ENCODE measurements at regions not wholly inside any gene's neighbourhood (a gene's known extent, or its start where the extent isn't known, plus 50 kb on each side); places are given as distances from the start of the nearest gene placed in this dataset.
"Not testable (repeated sequence)": the region's sequence is repeated elsewhere in the genome, so short reads cannot be mapped to it uniquely, and the experiment has no call there.

DNA sequence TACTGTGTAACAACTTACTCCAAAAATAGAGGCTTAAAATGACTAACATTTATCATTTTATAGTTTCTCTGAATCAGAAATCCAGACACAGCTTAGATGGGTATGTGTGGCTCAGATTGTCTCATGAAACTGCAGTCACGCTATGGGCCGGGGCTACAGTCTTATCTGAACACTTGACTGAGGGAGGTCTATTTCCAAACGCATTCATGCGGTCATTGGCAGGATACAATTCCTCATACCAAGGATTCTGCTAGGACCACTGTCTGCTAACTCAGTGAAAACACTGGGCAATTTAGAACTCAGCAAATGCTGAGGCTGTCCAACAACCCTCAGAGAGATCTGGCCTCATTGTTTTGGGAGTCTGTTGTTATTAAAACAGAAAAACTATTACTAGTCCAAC lies 178.6 kb downstream of the TBX15 start:
- no peak overlapping the region for H2AFZ ChIP-seq (ENCODE audit: control insufficient read depth, low read length)
- H3K27ac ChIP-seq (ENCODE audit: control insufficient read depth, insufficient read depth, low read length): no peak overlapping the region
- DNase-seq (ENCODE audit: low read depth, low spot score): no peak
- no peaks in the 10 kb centered on the region for H3K27me3 ChIP-seq (ENCODE audit: control insufficient read depth, extremely low read depth, insufficient read depth, low read length)
- dilution Hi-C loops (cut with MboI; ENCODE audit: extremely low pct_ligation_motif_present, low sequenced_read_pairs): no loop called here
- H3K79me2 ChIP-seq (ENCODE audit: control insufficient read depth, insufficient read depth, low read length): no peaks in the 10 kb centered on the region
- no peak overlapping the region for H3K9ac ChIP-seq (ENCODE audit: control insufficient read depth, extremely low read depth, insufficient read depth, low read length)
- no peaks in the 10 kb centered on the region for H3K9me1 ChIP-seq (ENCODE audit: control insufficient read depth, extremely low read depth, insufficient read depth, low read length)
- H3K4me3 ChIP-seq (ENCODE audit: control insufficient read depth in 2 of 3, extremely low read depth in 1 of 3, insufficient read depth in 2 of 3, low read depth in 1 of 3, low read length in 3 of 3): no peak overlapping the region
- no peak for FAIRE-seq
- no peaks in the 10 kb centered on the region for H3K36me3 ChIP-seq (ENCODE audit: control insufficient read depth in 2 of 2, extremely low read depth in 1 of 2, insufficient read depth in 2 of 2, low read length in 2 of 2)
- no peak for TF ChIP-seq EZH2 (IDR thresholded peaks at IDR 0.05; ENCODE audit: low read length)
- no peaks in the 10 kb centered on the region for H4K20me1 ChIP-seq (ENCODE audit: control insufficient read depth, extremely low read depth, insufficient read depth, low read length)
- no peak overlapping the region for H3K4me2 ChIP-seq (ENCODE audit: control insufficient read depth, extremely low read depth, insufficient read depth, low read depth, low read length)
- no peaks in the 10 kb centered on the region for H3K4me1 ChIP-seq (ENCODE audit: control insufficient read depth, extremely low read depth, insufficient read depth, low read length)
- no peaks in the 10 kb centered on the region for H3K9me3 ChIP-seq (ENCODE audit: control insufficient read depth, low read depth, low read length)

DNA sequence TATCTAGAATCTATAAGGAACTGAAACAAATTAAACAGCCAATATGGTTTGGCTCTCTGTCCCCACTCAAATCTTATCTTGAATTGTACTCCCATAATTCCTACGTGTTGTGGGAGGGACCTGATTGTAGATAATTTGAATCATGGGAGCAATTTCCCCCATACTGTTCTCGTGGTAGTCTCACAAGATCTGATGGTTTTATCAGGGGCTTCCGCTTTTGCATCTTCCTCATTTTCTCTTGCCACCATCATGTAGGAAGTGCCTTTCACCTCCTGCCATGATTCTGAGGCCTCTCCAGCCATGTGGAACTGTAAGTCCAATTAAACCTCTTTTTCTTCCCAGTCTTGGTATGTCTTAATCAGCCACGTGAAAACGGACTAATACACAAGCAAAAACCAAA lies 185.0 kb downstream of the TBX15 start:
- H3K9ac ChIP-seq (ENCODE audit: control insufficient read depth, extremely low read depth, insufficient read depth, low read length); H4K20me1 ChIP-seq (ENCODE audit: control insufficient read depth, extremely low read depth, insufficient read depth, low read length); H3K9me3 ChIP-seq (ENCODE audit: control insufficient read depth, low read depth, low read length); H3K4me3 ChIP-seq (ENCODE audit: control insufficient read depth in 2 of 3, extremely low read depth in 1 of 3, insufficient read depth in 2 of 3, low read depth in 1 of 3, low read length in 3 of 3); H3K79me2 ChIP-seq (ENCODE audit: control insufficient read depth, insufficient read depth, low read length); H3K27ac ChIP-seq (ENCODE audit: control insufficient read depth, insufficient read depth, low read length); H3K4me2 ChIP-seq (ENCODE audit: control insufficient read depth, extremely low read depth, insufficient read depth, low read depth, low read length); dilution Hi-C loops (cut with MboI; ENCODE audit: extremely low pct_ligation_motif_present, low sequenced_read_pairs); H3K27me3 ChIP-seq (ENCODE audit: control insufficient read depth, extremely low read depth, insufficient read depth, low read length); H2AFZ ChIP-seq (ENCODE audit: control insufficient read depth, low read length); H3K9me1 ChIP-seq (ENCODE audit: control insufficient read depth, extremely low read depth, insufficient read depth, low read length); H3K4me1 ChIP-seq (ENCODE audit: control insufficient read depth, extremely low read depth, insufficient read depth, low read length); H3K36me3 ChIP-seq (ENCODE audit: control insufficient read depth in 2 of 2, extremely low read depth in 1 of 2, insufficient read depth in 2 of 2, low read length in 2 of 2); DNase-seq (ENCODE audit: low read depth, low spot score); FAIRE-seq: not testable (repeated sequence)

GRCh38 chr1:118791094-118791691 lies 196.9 kb downstream of the TBX15 start:
- dilution Hi-C loops (cut with MboI; ENCODE audit: extremely low pct_ligation_motif_present, low sequenced_read_pairs): no loop called here

More at GRCh38 chr1:118791094-118791691, 196.9 kb downstream of the TBX15 start:
- H4K20me1 ChIP-seq (ENCODE audit: control insufficient read depth, extremely low read depth, insufficient read depth, low read length): no peaks in the 10 kb centered on the region
- H3K9ac ChIP-seq (ENCODE audit: control insufficient read depth, extremely low read depth, insufficient read depth, low read length): no peak overlapping the region
- FAIRE-seq: no peak
- H2AFZ ChIP-seq (ENCODE audit: control insufficient read depth, low read length): no peak overlapping the region
- no peak overlapping the region for H3K4me3 ChIP-seq (ENCODE audit: control insufficient read depth in 2 of 3, extremely low read depth in 1 of 3, insufficient read depth in 2 of 3, low read depth in 1 of 3, low read length in 3 of 3)
- TF ChIP-seq CTCF (optimal IDR thresholded peaks at IDR 0.05 in 1 of 3, IDR thresholded peaks at IDR 0.05 in 1 of 3, conservative IDR thresholded peaks at IDR 0.05 in 1 of 3; ENCODE audit: extremely low read depth in 1 of 3, insufficient read depth in 2 of 3, low read length in 3 of 3): no peak
- no peak for TF ChIP-seq EZH2 (IDR thresholded peaks at IDR 0.05; ENCODE audit: low read length)
- no peak overlapping the region for H3K4me2 ChIP-seq (ENCODE audit: control insufficient read depth, extremely low read depth, insufficient read depth, low read depth, low read length)
- H3K79me2 ChIP-seq (ENCODE audit: control insufficient read depth, insufficient read depth, low read length): no peaks in the 10 kb centered on the region
- H3K36me3 ChIP-seq (ENCODE audit: control insufficient read depth in 2 of 2, extremely low read depth in 1 of 2, insufficient read depth in 2 of 2, low read length in 2 of 2): no peaks in the 10 kb centered on the region
- H3K27ac ChIP-seq (ENCODE audit: control insufficient read depth, insufficient read depth, low read length): no peak overlapping the region
- H3K9me1 ChIP-seq (ENCODE audit: control insufficient read depth, extremely low read depth, insufficient read depth, low read length): no peaks in the 10 kb centered on the region
- H3K4me1 ChIP-seq (ENCODE audit: control insufficient read depth, extremely low read depth, insufficient read depth, low read length): no peaks in the 10 kb centered on the region
- no peak for DNase-seq (ENCODE audit: low read depth, low spot score)
- no peaks in the 10 kb centered on the region for H3K9me3 ChIP-seq (ENCODE audit: control insufficient read depth, low read depth, low read length)
- no peaks in the 10 kb centered on the region for H3K27me3 ChIP-seq (ENCODE audit: control insufficient read depth, extremely low read depth, insufficient read depth, low read length)
